ENCODE measurements at regions not wholly inside any gene's neighbourhood (a gene's known extent, or its start where the extent isn't known, plus 50 kb on each side); places are given as distances from the start of the nearest gene placed in this dataset.
"Not testable (repeated sequence)": the region's sequence is repeated elsewhere in the genome, so short reads cannot be mapped to it uniquely, and the experiment has no call there.

GRCh38 chr1:121459235-121459634 is 274.5 kb downstream of the SRGAP2C start:
- no peak overlapping the region for H2BK5ac ChIP-seq (ENCODE audit: low read length)
- H3K27me3 ChIP-seq (ENCODE audit: control insufficient read depth in 3 of 3, insufficient read depth in 3 of 3, low read depth in 1 of 3, low read length in 3 of 3) = no peaks in the 10 kb centered on the region
- H3K9me3 ChIP-seq (replicated peaks in 1 of 2; ENCODE audit: control insufficient read depth in 2 of 2, insufficient read depth in 1 of 2, low read depth in 1 of 2, low read length in 2 of 2) = no peaks in the 10 kb centered on the region
- H3K79me1 ChIP-seq (ENCODE audit: low read depth, low read length) = no peaks in the 10 kb centered on the region
- H4K91ac ChIP-seq (ENCODE audit: low read depth, low read length, poor library complexity) = no peak overlapping the region
- H3K18ac ChIP-seq (ENCODE audit: low read length) = no peak overlapping the region
- no peak overlapping the region for H3K14ac ChIP-seq (ENCODE audit: low read length)
- H3K4ac ChIP-seq (ENCODE audit: low read length) = no peak overlapping the region
- no peak overlapping the region for H3K27ac ChIP-seq (replicated peaks; ENCODE audit: low read length)
- H3K23ac ChIP-seq (ENCODE audit: low read depth, low read length, poor library complexity) = no peak overlapping the region
- no peak overlapping the region for H2BK15ac ChIP-seq (ENCODE audit: low read length)
- no peaks in the 10 kb centered on the region for H3K4me1 ChIP-seq (ENCODE audit: control insufficient read depth in 2 of 2, insufficient read depth in 1 of 2, low read depth in 1 of 2, low read length in 2 of 2)
- H3K4me3 ChIP-seq (ENCODE audit: low read length in 2 of 2) = no peak overlapping the region
- H2BK12ac ChIP-seq (ENCODE audit: low read length) = no peak overlapping the region
- no peak for DNase-seq (ENCODE audit: low spot score)
- no peaks in the 10 kb centered on the region for H3K36me3 ChIP-seq (replicated peaks in 1 of 2; ENCODE audit: control insufficient read depth in 2 of 2, insufficient read depth in 2 of 2, low read length in 2 of 2)
- H2AK5ac ChIP-seq (ENCODE audit: low read depth, low read length) = no peak overlapping the region
- H3K9ac ChIP-seq (ENCODE audit: low read depth, low read length, poor library complexity) = no peak overlapping the region
- no peak overlapping the region for H2BK120ac ChIP-seq (ENCODE audit: low read depth, low read length)
- no CpG with 5 or more reads among the region's 2 CpGs for WGBS, 2 donors (ENCODE audit: extremely low coverage in 2 of 2, insufficient read length in 2 of 2, insufficient replicate concordance in 1 of 2)
- no peak overlapping the region for H4K8ac ChIP-seq (ENCODE audit: low read depth, low read length)
- no peak overlapping the region for H3K4me2 ChIP-seq (ENCODE audit: insufficient read depth, low read length, poor library complexity, severe bottlenecking)
- no peak overlapping the region for H2AFZ ChIP-seq (ENCODE audit: low read length)

GRCh38 chr1:121469395-121469794 is 284.6 kb downstream of the SRGAP2C start:
- DNase-seq (ENCODE audit: low spot score); H2BK5ac ChIP-seq (ENCODE audit: low read length); H3K4me3 ChIP-seq (ENCODE audit: low read length in 2 of 2); H2BK15ac ChIP-seq (ENCODE audit: low read length); H3K36me3 ChIP-seq (replicated peaks in 1 of 2; ENCODE audit: control insufficient read depth in 2 of 2, insufficient read depth in 2 of 2, low read length in 2 of 2); H3K27me3 ChIP-seq (ENCODE audit: control insufficient read depth in 3 of 3, insufficient read depth in 3 of 3, low read depth in 1 of 3, low read length in 3 of 3); H3K23ac ChIP-seq (ENCODE audit: low read depth, low read length, poor library complexity); H3K27ac ChIP-seq (replicated peaks; ENCODE audit: low read length); H3K4me2 ChIP-seq (ENCODE audit: insufficient read depth, low read length, poor library complexity, severe bottlenecking); H2BK120ac ChIP-seq (ENCODE audit: low read depth, low read length); H3K18ac ChIP-seq (ENCODE audit: low read length); H3K79me1 ChIP-seq (ENCODE audit: low read depth, low read length); H4K8ac ChIP-seq (ENCODE audit: low read depth, low read length); H3K4me1 ChIP-seq (ENCODE audit: control insufficient read depth in 2 of 2, insufficient read depth in 1 of 2, low read depth in 1 of 2, low read length in 2 of 2); H2AK5ac ChIP-seq (ENCODE audit: low read depth, low read length); H3K4ac ChIP-seq (ENCODE audit: low read length); H3K9me3 ChIP-seq (replicated peaks in 1 of 2; ENCODE audit: control insufficient read depth in 2 of 2, insufficient read depth in 1 of 2, low read depth in 1 of 2, low read length in 2 of 2); H3K14ac ChIP-seq (ENCODE audit: low read length); H4K91ac ChIP-seq (ENCODE audit: low read depth, low read length, poor library complexity); H2BK12ac ChIP-seq (ENCODE audit: low read length); H3K9ac ChIP-seq (ENCODE audit: low read depth, low read length, poor library complexity): not testable (repeated sequence)
- H2AFZ ChIP-seq (ENCODE audit: low read length) = peak overlapping the region; percentile 8
- WGBS, 2 donors (ENCODE audit: extremely low coverage in 2 of 2, insufficient read length in 2 of 2, insufficient replicate concordance in 1 of 2) = no CpG with 5 or more reads among the region's 1 CpG

- H2AK5ac ChIP-seq (ENCODE audit: low read depth, low read length); H3K36me3 ChIP-seq (replicated peaks in 1 of 2; ENCODE audit: control insufficient read depth in 2 of 2, insufficient read depth in 2 of 2, low read length in 2 of 2); DNase-seq (ENCODE audit: low spot score); H3K4me1 ChIP-seq (ENCODE audit: control insufficient read depth in 2 of 2, insufficient read depth in 1 of 2, low read depth in 1 of 2, low read length in 2 of 2); H3K18ac ChIP-seq (ENCODE audit: low read length); H3K27me3 ChIP-seq (ENCODE audit: control insufficient read depth in 3 of 3, insufficient read depth in 3 of 3, low read depth in 1 of 3, low read length in 3 of 3); H3K14ac ChIP-seq (ENCODE audit: low read length); H4K91ac ChIP-seq (ENCODE audit: low read depth, low read length, poor library complexity); H3K23ac ChIP-seq (ENCODE audit: low read depth, low read length, poor library complexity); H4K8ac ChIP-seq (ENCODE audit: low read depth, low read length); H3K4me2 ChIP-seq (ENCODE audit: insufficient read depth, low read length, poor library complexity, severe bottlenecking); H2BK120ac ChIP-seq (ENCODE audit: low read depth, low read length); H3K27ac ChIP-seq (replicated peaks; ENCODE audit: low read length); H2BK5ac ChIP-seq (ENCODE audit: low read length); H2BK12ac ChIP-seq (ENCODE audit: low read length); H3K4me3 ChIP-seq (ENCODE audit: low read length in 2 of 2); H3K9ac ChIP-seq (ENCODE audit: low read depth, low read length, poor library complexity); H3K9me3 ChIP-seq (replicated peaks in 1 of 2; ENCODE audit: control insufficient read depth in 2 of 2, insufficient read depth in 1 of 2, low read depth in 1 of 2, low read length in 2 of 2); H2AFZ ChIP-seq (ENCODE audit: low read length); H2BK15ac ChIP-seq (ENCODE audit: low read length); H3K79me1 ChIP-seq (ENCODE audit: low read depth, low read length); H3K4ac ChIP-seq (ENCODE audit: low read length): not testable (repeated sequence)
- WGBS, 2 donors (ENCODE audit: extremely low coverage in 2 of 2, insufficient read length in 2 of 2, insufficient replicate concordance in 1 of 2) = no CpG with 5 or more reads among the region's 2 CpGs
Observed at GRCh38 chr1:121470401-121470800, 285.6 kb downstream of the SRGAP2C start.

- no peak for DNase-seq (ENCODE audit: low spot score)
- no peak overlapping the region for H4K8ac ChIP-seq (ENCODE audit: low read depth, low read length)
- WGBS, 2 donors (ENCODE audit: extremely low coverage in 2 of 2, insufficient read length in 2 of 2, insufficient replicate concordance in 1 of 2) = no CpG with 5 or more reads among the region's 1 CpG
- no peak overlapping the region for H3K9ac ChIP-seq (ENCODE audit: low read depth, low read length, poor library complexity)
- no peak overlapping the region for H3K4me2 ChIP-seq (ENCODE audit: insufficient read depth, low read length, poor library complexity, severe bottlenecking)
- H3K36me3 ChIP-seq (replicated peaks in 1 of 2; ENCODE audit: control insufficient read depth in 2 of 2, insufficient read depth in 2 of 2, low read length in 2 of 2) = no peaks in the 10 kb centered on the region
- no peak overlapping the region for H2AFZ ChIP-seq (ENCODE audit: low read length)
- no peak overlapping the region for H2BK5ac ChIP-seq (ENCODE audit: low read length)
- H3K4me3 ChIP-seq (ENCODE audit: low read length in 2 of 2) = no peak overlapping the region
- no peak overlapping the region for H2BK12ac ChIP-seq (ENCODE audit: low read length)
- no peak overlapping the region for H2BK120ac ChIP-seq (ENCODE audit: low read depth, low read length)
- no peak overlapping the region for H3K18ac ChIP-seq (ENCODE audit: low read length)
- no peaks in the 10 kb centered on the region for H3K79me1 ChIP-seq (ENCODE audit: low read depth, low read length)
- no peak overlapping the region for H2AK5ac ChIP-seq (ENCODE audit: low read depth, low read length)
- H3K4me1 ChIP-seq (ENCODE audit: control insufficient read depth in 2 of 2, insufficient read depth in 1 of 2, low read depth in 1 of 2, low read length in 2 of 2) = peaks cover 0 to 3% of the 10 kb centered on the region in 2 donors
- no peaks in the 10 kb centered on the region for H3K9me3 ChIP-seq (replicated peaks in 1 of 2; ENCODE audit: control insufficient read depth in 2 of 2, insufficient read depth in 1 of 2, low read depth in 1 of 2, low read length in 2 of 2)
- H2BK15ac ChIP-seq (ENCODE audit: low read length) = no peak overlapping the region
- no peak overlapping the region for H3K23ac ChIP-seq (ENCODE audit: low read depth, low read length, poor library complexity)
- H3K27ac ChIP-seq (replicated peaks; ENCODE audit: low read length) = no peak overlapping the region
- no peak overlapping the region for H3K4ac ChIP-seq (ENCODE audit: low read length)
- H3K27me3 ChIP-seq (ENCODE audit: control insufficient read depth in 3 of 3, insufficient read depth in 3 of 3, low read depth in 1 of 3, low read length in 3 of 3) = no peaks in the 10 kb centered on the region
- no peak overlapping the region for H4K91ac ChIP-seq (ENCODE audit: low read depth, low read length, poor library complexity)
- no peak overlapping the region for H3K14ac ChIP-seq (ENCODE audit: low read length)
Observed at GRCh38 chr1:121471523-121471922, 286.7 kb downstream of the SRGAP2C start.
